SIG-M5 treated with dmso at 0.1 percent for 504 hours (cell line): ENCODE measurements at regions not wholly inside any gene's neighbourhood (a gene's known extent, or its start where the extent isn't known, plus 50 kb on each side); places are given as distances from the start of the nearest gene placed in this dataset.
"Not testable (repeated sequence)": the region's sequence is repeated elsewhere in the genome, so short reads cannot be mapped to it uniquely, and the experiment has no call there.

Experiments
- DNase-seq: peaks from one replicate; lab custom pipeline; 2025; ENCODE audit not compliant: unreplicated experiment; lab: John Stamatoyannopoulos, UW

DNA sequence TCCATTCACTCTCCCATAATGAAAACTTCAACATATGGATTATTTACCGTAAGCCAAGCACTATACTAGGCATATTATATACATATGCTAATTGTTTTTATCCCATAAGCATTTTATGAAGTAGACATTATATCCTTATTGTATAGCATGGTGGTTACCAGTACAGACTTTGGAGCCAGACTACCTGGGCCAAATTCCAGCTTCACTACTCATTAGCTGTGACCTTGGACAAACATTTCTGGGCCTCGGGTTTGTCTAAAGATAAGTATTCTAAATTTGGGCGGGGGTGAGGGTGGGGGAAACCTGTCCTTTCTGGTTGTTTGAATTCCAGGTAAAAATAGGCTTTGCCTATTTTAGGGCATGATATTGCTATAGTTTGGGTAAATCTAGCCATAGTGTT lies 66.5 kb upstream of the P2RY1 start:
- DNase-seq: no peak

DNA sequence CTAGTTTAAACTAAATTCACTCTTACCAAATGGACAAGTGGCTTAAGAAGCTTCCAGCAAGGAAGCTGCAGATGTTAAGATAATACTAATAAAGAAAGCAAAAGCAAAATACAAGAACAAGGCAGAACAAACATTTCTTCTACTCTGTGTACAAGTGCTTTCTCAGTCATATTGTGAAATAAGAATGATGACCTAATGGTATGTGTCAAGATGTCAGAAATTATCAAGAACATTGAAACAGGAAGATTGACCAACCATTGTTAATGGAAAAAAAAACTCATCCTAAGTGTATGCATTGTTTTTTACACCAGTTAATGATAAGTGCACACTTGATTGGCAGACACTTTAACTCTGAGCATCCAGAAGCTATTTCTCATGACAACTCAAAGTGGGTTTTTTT lies 65.4 kb upstream of the P2RY1 start:
- DNase-seq: peak; percentile 33

DNA sequence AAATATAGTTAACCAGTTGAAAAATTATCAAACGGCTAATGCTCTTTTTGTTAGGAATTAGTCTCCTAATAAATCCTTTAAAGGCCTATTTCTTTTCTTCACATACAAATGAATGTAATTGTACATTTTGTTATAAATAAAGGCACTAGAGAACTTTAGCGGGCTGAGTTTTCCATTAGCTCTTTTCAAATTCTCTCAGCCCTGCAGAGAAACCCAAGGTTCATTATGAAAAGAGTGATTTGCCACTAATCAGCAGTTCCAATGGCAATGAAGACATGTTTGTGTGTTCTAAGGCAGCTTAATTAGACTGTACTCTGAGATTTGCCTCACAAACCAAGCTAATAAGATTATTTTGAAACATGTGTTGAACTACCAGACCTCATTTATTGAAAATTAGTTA lies 64.6 kb upstream of the P2RY1 start:
- no peak for DNase-seq

DNA sequence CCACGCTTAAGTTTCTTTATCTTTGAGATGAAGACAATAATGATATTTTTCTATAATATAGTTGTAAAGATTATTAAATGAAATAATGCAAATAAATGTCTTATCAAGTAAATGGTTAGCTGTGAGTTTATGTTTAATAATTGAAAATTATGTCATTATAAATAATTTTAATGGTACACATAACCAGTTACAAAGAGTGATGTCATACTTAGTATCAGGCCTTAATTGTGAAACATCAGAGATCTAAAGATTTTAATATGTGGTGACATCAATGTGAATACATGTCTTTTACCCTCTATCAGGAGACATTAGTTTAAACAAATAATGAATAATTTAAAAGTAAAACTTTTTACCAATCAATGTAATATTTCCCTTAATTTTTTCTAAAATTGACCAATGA lies 63.8 kb upstream of the P2RY1 start:
- DNase-seq: no peak

DNA sequence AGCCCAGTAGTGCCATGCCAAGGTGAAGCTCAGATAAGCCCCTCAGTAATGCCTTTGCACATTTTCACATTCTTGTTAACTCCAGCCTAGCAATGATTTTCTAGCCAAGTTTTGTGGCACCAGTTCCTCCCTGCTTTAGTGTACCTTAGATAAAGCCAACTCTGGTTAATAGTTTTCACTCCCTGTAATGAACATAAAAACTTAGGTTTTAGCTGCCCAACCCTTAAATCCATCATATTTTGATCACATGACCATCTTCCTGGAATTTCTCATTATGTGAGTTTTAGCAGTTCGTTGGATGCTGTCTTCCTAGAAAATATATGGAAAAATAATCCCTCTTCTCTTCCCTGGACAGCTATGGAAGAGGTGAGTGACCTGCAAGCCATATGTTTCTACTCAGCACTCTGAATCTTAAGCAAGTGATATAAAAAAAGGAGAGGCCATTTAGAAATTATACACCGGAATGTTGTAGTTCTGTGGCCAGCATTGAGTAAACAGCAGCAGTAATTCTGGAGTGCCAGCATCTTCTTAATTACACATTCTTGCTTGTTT lies 62.2 kb upstream of the P2RY1 start:
- DNase-seq: no peak

DNA sequence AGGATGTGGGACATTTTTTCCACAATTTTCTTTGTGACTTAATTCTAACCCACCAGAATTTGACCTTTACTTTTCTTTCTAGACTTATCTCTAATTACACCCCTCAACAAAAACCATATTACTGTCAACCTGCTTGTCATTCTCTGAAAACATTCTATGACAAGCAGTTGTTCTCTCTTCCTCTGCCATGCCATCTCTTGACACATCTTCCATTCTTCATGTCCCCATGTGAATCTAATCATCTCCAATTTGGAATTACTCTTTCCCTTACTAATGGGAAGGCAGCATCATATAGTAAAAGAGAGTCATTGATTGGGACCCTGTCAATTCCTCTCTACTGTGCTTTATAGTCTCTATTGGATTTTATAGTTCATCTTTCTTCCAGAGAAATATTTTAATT lies 61.3 kb upstream of the P2RY1 start:
- no peak for DNase-seq

DNA sequence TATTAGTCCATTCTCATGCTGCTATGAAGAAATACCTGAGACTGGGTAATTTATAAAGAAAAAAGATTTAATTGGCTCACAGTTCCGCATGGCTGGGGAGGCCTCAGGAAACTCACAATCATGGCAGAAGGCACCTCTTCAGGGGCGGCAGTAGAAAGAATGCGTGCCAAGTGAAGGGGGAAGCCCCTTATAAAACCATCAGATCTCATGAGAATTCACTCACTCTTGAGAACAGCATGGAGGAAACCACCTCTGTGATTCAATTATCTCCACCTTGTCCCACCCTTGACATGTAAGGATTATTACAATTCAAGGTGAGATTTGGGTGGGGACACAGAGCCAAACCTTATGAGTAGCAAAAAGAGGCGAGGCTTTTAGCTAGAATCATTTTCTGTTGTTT lies 60.7 kb upstream of the P2RY1 start:
- DNase-seq: not testable (repeated sequence)

DNA sequence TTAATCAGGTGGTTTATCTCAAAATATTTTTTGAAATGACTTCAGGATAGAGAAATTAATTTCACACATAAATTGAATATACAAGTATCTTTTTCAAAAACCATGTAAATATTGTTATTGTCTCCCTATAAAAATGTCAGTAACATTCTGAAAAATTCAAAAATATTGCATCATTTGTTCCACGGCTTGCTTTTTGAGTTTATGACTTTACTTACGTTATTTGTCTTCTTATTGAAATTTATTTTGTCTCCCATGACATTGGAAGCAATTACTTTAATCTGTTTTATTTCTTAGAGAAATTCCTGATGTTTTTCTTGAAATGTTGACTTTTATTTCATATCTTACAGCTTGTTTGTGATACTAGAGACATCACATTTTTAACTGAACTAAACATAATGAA lies 56.9 kb upstream of the P2RY1 start:
- no peak for DNase-seq

DNA sequence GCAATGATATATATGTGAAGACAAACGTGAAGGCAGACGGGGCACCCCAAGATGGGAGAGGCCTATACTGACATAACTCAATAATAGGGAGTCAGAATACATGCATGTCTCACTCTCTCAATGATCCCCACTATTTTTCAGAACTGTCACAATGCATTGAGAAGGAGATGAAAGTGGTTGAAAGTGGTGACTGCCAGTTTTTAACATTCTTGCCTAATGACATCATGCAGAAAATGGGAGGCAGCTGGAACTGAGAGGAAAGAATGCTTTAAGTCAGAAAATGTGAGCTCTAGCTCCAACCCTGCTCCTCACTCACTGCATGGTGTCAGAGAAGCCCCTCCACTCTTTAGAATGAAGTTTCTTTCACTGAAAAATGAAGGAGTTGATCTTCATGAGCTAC lies 55.3 kb upstream of the P2RY1 start:
- no peak for DNase-seq

DNA sequence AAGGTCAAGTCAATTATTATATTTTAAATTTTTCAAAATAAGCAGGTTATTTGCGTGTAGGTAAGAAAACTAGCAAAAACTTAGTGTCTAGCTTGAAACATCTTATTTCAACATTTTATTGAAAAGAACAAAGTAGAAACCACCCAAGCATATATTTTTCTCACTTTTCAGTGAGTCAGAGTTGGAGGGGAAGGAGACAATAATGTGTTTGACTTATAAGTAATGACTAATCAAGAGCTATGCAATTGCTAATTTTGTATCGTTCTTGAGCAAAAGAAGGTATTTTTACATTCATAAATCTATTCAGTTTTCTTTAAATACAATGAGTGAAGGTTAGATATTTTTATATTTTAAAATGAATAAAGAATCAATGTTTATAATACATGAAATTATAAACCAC lies 54.4 kb upstream of the P2RY1 start:
- DNase-seq: no peak

DNA sequence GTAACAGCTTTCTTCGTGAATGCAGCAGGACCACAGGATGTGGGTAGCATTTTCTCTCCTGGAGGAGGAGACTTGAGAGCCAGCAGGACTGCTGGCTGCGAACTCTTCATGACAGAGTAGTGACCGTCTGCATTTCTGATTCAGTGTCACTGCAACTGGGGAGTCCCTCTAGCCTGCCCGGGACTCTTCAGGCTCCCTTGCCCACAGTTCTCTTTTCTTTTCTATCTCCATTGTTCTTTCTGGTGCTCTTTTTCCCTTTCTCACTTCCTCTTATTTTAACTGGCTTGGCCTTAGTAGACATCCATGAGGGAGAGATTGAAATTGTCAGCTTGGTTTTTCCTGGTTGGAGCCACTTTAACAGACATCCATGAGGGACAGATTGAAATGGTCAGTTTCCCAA lies 49.9 kb upstream of the P2RY1 start:
- peak; percentile 43 for DNase-seq
